ENCODE measurements at regions not wholly inside any gene's neighbourhood (a gene's known extent, or its start where the extent isn't known, plus 50 kb on each side); places are given as distances from the start of the nearest gene placed in this dataset.
"Not testable (repeated sequence)": the region's sequence is repeated elsewhere in the genome, so short reads cannot be mapped to it uniquely, and the experiment has no call there.

GRCh38 chr2:109716596-109716995 is 77.5 kb upstream of the RGPD5 start:
- TF ChIP-seq POLR2A (IDR thresholded peaks at IDR 0.05); CTCF (IDR thresholded peaks at IDR 0.05); POLR2AphosphoS5 (IDR thresholded peaks at IDR 0.05); EP300 (IDR thresholded peaks at IDR 0.05; ENCODE audit: low read depth): not testable (repeated sequence)

All from transverse colon (tissue), 4 donors.